ENCODE measurements at regions not wholly inside any gene's neighbourhood (a gene's known extent, or its start where the extent isn't known, plus 50 kb on each side); places are given as distances from the start of the nearest gene placed in this dataset.

- no peak for DNase-seq (ENCODE audit: low read depth)
- TF ChIP-seq, protein P1, sequence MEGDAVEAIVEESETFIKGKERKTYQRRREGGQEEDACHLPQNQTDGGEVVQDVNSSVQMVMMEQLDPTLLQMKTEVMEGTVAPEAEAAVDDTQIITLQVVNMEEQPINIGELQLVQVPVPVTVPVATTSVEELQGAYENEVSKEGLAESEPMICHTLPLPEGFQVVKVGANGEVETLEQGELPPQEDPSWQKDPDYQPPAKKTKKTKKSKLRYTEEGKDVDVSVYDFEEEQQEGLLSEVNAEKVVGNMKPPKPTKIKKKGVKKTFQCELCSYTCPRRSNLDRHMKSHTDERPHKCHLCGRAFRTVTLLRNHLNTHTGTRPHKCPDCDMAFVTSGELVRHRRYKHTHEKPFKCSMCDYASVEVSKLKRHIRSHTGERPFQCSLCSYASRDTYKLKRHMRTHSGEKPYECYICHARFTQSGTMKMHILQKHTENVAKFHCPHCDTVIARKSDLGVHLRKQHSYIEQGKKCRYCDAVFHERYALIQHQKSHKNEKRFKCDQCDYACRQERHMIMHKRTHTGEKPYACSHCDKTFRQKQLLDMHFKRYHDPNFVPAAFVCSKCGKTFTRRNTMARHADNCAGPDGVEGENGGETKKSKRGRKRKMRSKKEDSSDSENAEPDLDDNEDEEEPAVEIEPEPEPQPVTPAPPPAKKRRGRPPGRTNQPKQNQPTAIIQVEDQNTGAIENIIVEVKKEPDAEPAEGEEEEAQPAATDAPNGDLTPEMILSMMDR (conservative IDR thresholded peaks at IDR 0.05; ENCODE audit: low read depth, low read length) = no peak
- no peak overlapping the region for H3K4me3 ChIP-seq (ENCODE audit: low read depth, low read length)
Observed at GRCh38 chr4:126007142-126007541, 692.4 kb downstream of the FAT4 start.

DNA sequence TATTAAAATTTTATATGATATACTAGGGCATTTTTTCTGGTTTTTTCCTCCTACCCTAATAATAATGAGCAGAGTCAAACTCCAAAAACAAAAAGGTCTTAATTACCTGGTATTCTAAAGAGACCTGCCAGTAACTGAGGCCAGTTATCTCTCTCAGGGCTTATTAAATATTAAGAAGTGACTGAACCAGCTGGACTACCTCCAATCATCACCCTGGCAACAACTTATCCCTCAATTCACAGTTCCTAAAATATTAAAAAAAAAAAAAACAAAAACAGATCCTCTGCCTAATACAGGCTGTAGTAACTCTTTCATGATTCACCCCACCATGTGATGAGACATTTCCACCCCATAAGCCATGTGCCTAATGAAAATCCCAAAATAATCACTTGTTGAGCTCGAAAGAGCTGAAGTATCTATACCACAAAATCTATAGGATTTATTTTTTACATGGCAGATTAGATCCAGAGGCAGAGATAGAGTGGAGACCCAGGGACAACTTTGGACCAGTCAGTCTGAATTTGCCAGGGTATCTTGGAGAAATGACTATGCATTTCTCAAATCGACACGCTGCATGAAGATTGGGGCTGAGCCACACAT lies 698.0 kb downstream of the FAT4 start:
- no peak for DNase-seq (ENCODE audit: low read depth)
- no peak overlapping the region for H3K4me3 ChIP-seq (ENCODE audit: low read depth, low read length)
- TF ChIP-seq, protein P1 (conservative IDR thresholded peaks at IDR 0.05; ENCODE audit: low read depth, low read length) = no peak

DNA sequence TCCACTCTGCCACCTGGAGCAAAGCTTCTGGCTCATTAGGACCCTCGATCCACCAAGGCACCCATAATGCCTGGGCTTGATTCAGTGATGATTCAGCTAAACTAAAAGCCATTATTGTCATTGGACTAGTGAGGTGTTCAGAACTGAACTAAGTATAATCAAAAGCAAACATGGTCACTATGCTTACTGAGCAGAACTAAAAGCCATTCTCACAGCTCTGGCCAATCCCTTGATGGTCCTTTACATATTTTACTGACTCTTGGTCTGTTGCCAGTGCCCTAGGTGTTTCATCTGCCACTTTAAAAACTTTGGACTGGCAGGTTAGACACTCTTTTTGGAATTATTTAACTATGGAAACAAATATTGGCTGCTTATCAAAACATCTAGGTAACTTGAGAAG lies 703.5 kb downstream of the FAT4 start:
- H3K4me3 ChIP-seq (ENCODE audit: low read depth, low read length) = no peak overlapping the region
- TF ChIP-seq, protein P1 (conservative IDR thresholded peaks at IDR 0.05; ENCODE audit: low read depth, low read length) = no peak
- DNase-seq (ENCODE audit: low read depth) = no peak

GRCh38 chr4:126023896-126024295 lies 709.1 kb downstream of the FAT4 start:
- TF ChIP-seq, protein P1 (conservative IDR thresholded peaks at IDR 0.05; ENCODE audit: low read depth, low read length) = no peak
- no peak for DNase-seq (ENCODE audit: low read depth)
- no peak overlapping the region for H3K4me3 ChIP-seq (ENCODE audit: low read depth, low read length)

DNA sequence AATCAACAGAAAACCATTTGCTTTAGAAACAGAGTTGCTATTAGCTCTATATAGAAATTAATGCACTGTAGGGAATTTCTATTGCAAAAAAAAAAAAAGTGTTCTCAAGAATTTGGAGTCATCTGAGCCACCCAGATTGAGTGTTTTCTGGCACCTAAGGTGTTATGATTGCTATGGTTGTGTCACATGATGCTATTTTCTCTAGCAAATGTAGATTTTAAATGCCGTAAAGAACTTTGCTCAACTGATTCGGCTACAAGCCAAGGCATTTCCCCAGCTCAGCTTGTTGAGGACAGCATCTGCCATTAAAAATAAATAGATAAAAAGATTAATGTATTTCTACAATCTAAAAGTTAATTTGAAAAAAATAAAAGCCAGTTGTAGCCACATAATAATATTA lies 712.8 kb downstream of the FAT4 start:
- DNase-seq (ENCODE audit: low read depth) = no peak
- no peak overlapping the region for H3K4me3 ChIP-seq (ENCODE audit: low read depth, low read length)
- TF ChIP-seq, protein P1 (conservative IDR thresholded peaks at IDR 0.05; ENCODE audit: low read depth, low read length) = no peak

GRCh38 chr4:126028876-126029275 lies 714.1 kb downstream of the FAT4 start:
- TF ChIP-seq, protein P1 (conservative IDR thresholded peaks at IDR 0.05; ENCODE audit: low read depth, low read length) = no peak
- H3K4me3 ChIP-seq (ENCODE audit: low read depth, low read length) = no peak overlapping the region
- DNase-seq (ENCODE audit: low read depth) = no peak

GRCh38 chr4:126037231-126037630 lies 722.5 kb downstream of the FAT4 start:
- no peak overlapping the region for H3K4me3 ChIP-seq (ENCODE audit: low read depth, low read length)
- TF ChIP-seq, protein P1 (conservative IDR thresholded peaks at IDR 0.05; ENCODE audit: low read depth, low read length) = no peak
- no peak for DNase-seq (ENCODE audit: low read depth)
